ENCODE measurements at regions not wholly inside any gene's neighbourhood (a gene's known extent, or its start where the extent isn't known, plus 50 kb on each side); places are given as distances from the start of the nearest gene placed in this dataset.
"Not testable (repeated sequence)": the region's sequence is repeated elsewhere in the genome, so short reads cannot be mapped to it uniquely, and the experiment has no call there.

GRCh38 chr16:73124665-73125375 lies 76.9 kb upstream of the ZFHX3 start:
- no peak for DNase-seq
- Histone ChIP-seq H3K27ac (no peak overlapping the region), H3K36me3 (no peaks in the 10 kb centered on the region)

GRCh38 chr16:73124097-73124652 lies 76.2 kb upstream of the ZFHX3 start:
- no peaks in the 10 kb centered on the region for H3K27me3 ChIP-seq
- no peaks in the 10 kb centered on the region for H3K9me3 ChIP-seq (replicated peaks)
- H3K4me3 ChIP-seq = no peak overlapping the region
- no peaks in the 10 kb centered on the region for H3K4me1 ChIP-seq
- H3K27ac ChIP-seq = no peak overlapping the region
- no peaks in the 10 kb centered on the region for H3K36me3 ChIP-seq
- DNase-seq = peak; percentile 3 to 36

More at GRCh38 chr16:73124665-73125375, 76.9 kb upstream of the ZFHX3 start:
- no peaks in the 10 kb centered on the region for H3K4me1 ChIP-seq
- H3K27me3 ChIP-seq = no peaks in the 10 kb centered on the region
- H3K9me3 ChIP-seq (replicated peaks) = no peaks in the 10 kb centered on the region
- no peak overlapping the region for H3K4me3 ChIP-seq

GRCh38 chr16:73122604-73123391 lies 74.9 kb upstream of the ZFHX3 start:
- Histone ChIP-seq H3K36me3 (no peaks in the 10 kb centered on the region), H3K4me1 (no peaks in the 10 kb centered on the region), H3K9me3 (replicated peaks) (no peaks in the 10 kb centered on the region), H3K27ac (no peak overlapping the region), H3K4me3 (no peak overlapping the region), H3K27me3 (no peaks in the 10 kb centered on the region)
- DNase-seq = no peak

- no peaks in the 10 kb centered on the region for H3K36me3 ChIP-seq
- H3K4me3 ChIP-seq = no peak overlapping the region
- H3K9me3 ChIP-seq (replicated peaks) = no peaks in the 10 kb centered on the region
- DNase-seq = no peak
- H3K27me3 ChIP-seq = no peaks in the 10 kb centered on the region
- H3K4me1 ChIP-seq = no peaks in the 10 kb centered on the region
- no peak overlapping the region for H3K27ac ChIP-seq
Measured at GRCh38 chr16:73116576-73116975, 68.6 kb upstream of the ZFHX3 start.

GRCh38 chr16:73113336-73113735 lies 65.4 kb upstream of the ZFHX3 start:
- DNase-seq = no peak
- no peak overlapping the region for H3K27ac ChIP-seq
- H3K27me3 ChIP-seq = no peaks in the 10 kb centered on the region
- H3K4me1 ChIP-seq = no peaks in the 10 kb centered on the region
- H3K4me3 ChIP-seq = no peak overlapping the region
- H3K36me3 ChIP-seq = no peaks in the 10 kb centered on the region
- H3K9me3 ChIP-seq (replicated peaks) = no peaks in the 10 kb centered on the region

GRCh38 chr16:73108195-73108963 lies 60.5 kb upstream of the ZFHX3 start:
- H3K4me1 ChIP-seq = no peaks in the 10 kb centered on the region
- no peaks in the 10 kb centered on the region for H3K36me3 ChIP-seq
- H3K27me3 ChIP-seq = no peaks in the 10 kb centered on the region
- H3K4me3 ChIP-seq = no peak overlapping the region
- no peak overlapping the region for H3K27ac ChIP-seq
- no peak for DNase-seq
- no peaks in the 10 kb centered on the region for H3K9me3 ChIP-seq (replicated peaks)

- no peaks in the 10 kb centered on the region for H3K4me1 ChIP-seq
- no peak overlapping the region for H3K4me3 ChIP-seq
- H3K36me3 ChIP-seq = no peaks in the 10 kb centered on the region
- no peaks in the 10 kb centered on the region for H3K9me3 ChIP-seq (replicated peaks)
- DNase-seq = no peak
- H3K27ac ChIP-seq = no peak overlapping the region
- H3K27me3 ChIP-seq = no peaks in the 10 kb centered on the region
Measured at GRCh38 chr16:73107371-73107770, 59.4 kb upstream of the ZFHX3 start.

GRCh38 chr16:73106329-73107034 lies 58.6 kb upstream of the ZFHX3 start:
- DNase-seq = no peak
- Histone ChIP-seq H3K36me3 (no peaks in the 10 kb centered on the region), H3K4me3 (no peak overlapping the region)

GRCh38 chr16:73101568-73101967 lies 53.6 kb upstream of the ZFHX3 start:
- Histone ChIP-seq H3K27ac (no peak overlapping the region), H3K9me3 (replicated peaks) (no peaks in the 10 kb centered on the region), H3K27me3 (no peaks in the 10 kb centered on the region), H3K4me3 (no peak overlapping the region), H3K4me1 (no peaks in the 10 kb centered on the region), H3K36me3 (no peaks in the 10 kb centered on the region)
- no peak for DNase-seq

More at GRCh38 chr16:73106329-73107034, 58.6 kb upstream of the ZFHX3 start:
- Histone ChIP-seq H3K4me1 (no peaks in the 10 kb centered on the region), H3K27ac (no peak overlapping the region), H3K9me3 (replicated peaks) (no peaks in the 10 kb centered on the region), H3K27me3 (no peaks in the 10 kb centered on the region)

- H3K4me1 ChIP-seq; H3K4me3 ChIP-seq; DNase-seq; H3K36me3 ChIP-seq; H3K9me3 ChIP-seq (replicated peaks); H3K27me3 ChIP-seq; H3K27ac ChIP-seq: not testable (repeated sequence)
Measured at GRCh38 chr16:73099601-73100000, 51.7 kb upstream of the ZFHX3 start.

Data from SJCRH30 (cell line).